ENCODE measurements at regions not wholly inside any gene's neighbourhood (a gene's known extent, or its start where the extent isn't known, plus 50 kb on each side); places are given as distances from the start of the nearest gene placed in this dataset.
A peak's percentile ranks its signal among the peaks of the same experiment; 100 is the strongest.

- no peak for TF ChIP-seq CTCF (IDR thresholded peaks at IDR 0.05)
- TF ChIP-seq POLR2A (IDR thresholded peaks at IDR 0.05), result no peak
These were observed 273.4 kb downstream of the BMP4 start for GRCh38 chr14:53683229-53683628.

GRCh38 chr14:53672526-53672925, 284.1 kb downstream of the BMP4 start:
- no peaks in the 10 kb centered on the region for H3K27me3 ChIP-seq
- H3K4me3 ChIP-seq, result no peak overlapping the region
- H3K36me3 ChIP-seq, result no peaks in the 10 kb centered on the region
- H3K27ac ChIP-seq, result no peak overlapping the region
- no peak for DNase-seq
- H3K4me1 ChIP-seq, result no peaks in the 10 kb centered on the region
- no peak for TF ChIP-seq CTCF (IDR thresholded peaks at IDR 0.05)
- TF ChIP-seq POLR2A (IDR thresholded peaks at IDR 0.05), result no peak
- H3K9me3 ChIP-seq, result no peaks in the 10 kb centered on the region

More at GRCh38 chr14:53683229-53683628, 273.4 kb downstream of the BMP4 start:
- no peaks in the 10 kb centered on the region for H3K4me1 ChIP-seq
- no peak for DNase-seq
- no peak overlapping the region for H3K27ac ChIP-seq
- H3K36me3 ChIP-seq, result no peaks in the 10 kb centered on the region
- H3K4me3 ChIP-seq, result no peak overlapping the region
- no peaks in the 10 kb centered on the region for H3K9me3 ChIP-seq
- no peaks in the 10 kb centered on the region for H3K27me3 ChIP-seq

GRCh38 chr14:53670701-53671100, 285.9 kb downstream of the BMP4 start:
- Histone ChIP-seq H3K27me3 (no peaks in the 10 kb centered on the region), H3K4me3 (no peak overlapping the region), H3K4me1 (no peaks in the 10 kb centered on the region), H3K27ac (no peak overlapping the region), H3K36me3 (no peaks in the 10 kb centered on the region), H3K9me3 (no peaks in the 10 kb centered on the region)
- no peak for TF ChIP-seq POLR2A (IDR thresholded peaks at IDR 0.05)
- TF ChIP-seq CTCF (IDR thresholded peaks at IDR 0.05), result no peak
- no peak for DNase-seq

GRCh38 chr14:53668897-53669296, 287.7 kb downstream of the BMP4 start:
- Histone ChIP-seq H3K4me3 (no peak overlapping the region), H3K27ac (no peak overlapping the region), H3K27me3 (no peaks in the 10 kb centered on the region), H3K9me3 (no peaks in the 10 kb centered on the region), H3K4me1 (no peaks in the 10 kb centered on the region), H3K36me3 (no peaks in the 10 kb centered on the region)
- DNase-seq, result no peak
- TF ChIP-seq POLR2A (IDR thresholded peaks at IDR 0.05) (no peak), CTCF (IDR thresholded peaks at IDR 0.05) (no peak)

- Histone ChIP-seq H3K4me1 (no peaks in the 10 kb centered on the region), H3K27ac (no peak overlapping the region), H3K4me3 (no peak overlapping the region), H3K36me3 (no peaks in the 10 kb centered on the region), H3K27me3 (no peaks in the 10 kb centered on the region), H3K9me3 (no peaks in the 10 kb centered on the region)
- TF ChIP-seq CTCF (IDR thresholded peaks at IDR 0.05) (peak in 3 of 6 experiments; percentile 38 to 44 (median 39)), POLR2A (IDR thresholded peaks at IDR 0.05) (no peak)
- DNase-seq, result peak in 2 of 3 donors; percentile 44 to 46
These were observed 292.9 kb downstream of the BMP4 start for GRCh38 chr14:53663709-53664108.
